ENCODE measurements at regions not wholly inside any gene's neighbourhood (a gene's known extent, or its start where the extent isn't known, plus 50 kb on each side); places are given as distances from the start of the nearest gene placed in this dataset.

DNA sequence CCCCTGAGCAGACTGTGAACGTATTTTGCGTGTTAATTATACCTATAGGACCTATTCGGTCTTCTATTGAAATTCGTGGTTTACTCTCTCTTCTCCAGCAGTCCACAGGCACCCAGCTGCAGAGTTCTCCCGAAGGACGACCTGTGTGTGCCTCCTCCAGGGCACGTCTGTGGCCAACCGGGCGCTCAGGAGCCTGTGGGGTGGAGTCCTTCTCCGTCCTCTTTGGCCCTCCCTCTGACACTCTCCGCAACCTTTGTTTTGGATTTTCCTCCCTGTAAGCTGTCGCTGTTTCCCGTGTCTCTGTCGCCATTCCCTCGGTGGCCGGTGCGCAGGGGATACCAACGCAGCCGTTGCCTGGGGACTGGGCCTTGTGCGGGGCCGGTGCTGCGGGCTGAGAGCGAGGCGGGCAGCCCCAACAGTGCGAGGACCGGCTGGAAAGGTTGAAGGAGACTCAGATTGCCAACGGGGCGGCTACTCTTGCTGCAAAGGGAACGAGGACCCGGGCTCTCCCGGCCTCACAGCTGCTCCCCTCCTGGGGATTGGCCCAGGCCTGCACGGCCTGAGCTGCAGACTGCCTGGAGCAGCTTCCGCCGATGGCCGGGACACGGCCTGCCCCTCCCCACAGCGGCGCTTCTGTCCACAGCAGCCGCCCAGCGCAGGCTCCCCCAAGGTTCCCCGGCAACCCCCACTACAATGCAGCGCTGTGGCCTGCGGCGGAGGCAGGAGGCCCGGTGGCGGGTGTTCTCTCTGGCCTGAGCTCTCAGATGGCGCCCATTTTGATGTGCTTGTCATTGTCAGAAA is 221.0 kb downstream of the MTX2 start:
- intact Hi-C loops (cut with micrococcal nuclease; ENCODE audit: unreplicated experiment) (no loop called here), in situ Hi-C loops (cut with HindIII; ENCODE audit: low pct_unique_long_range_greater_than_20kb, low sequenced_read_pairs) (no loop called here)
- CTCF ChIA-PET, result no interaction called here
- no peaks in the 10 kb centered on the region for H3K36me3 ChIP-seq (ENCODE audit: control insufficient read depth, insufficient read depth, low read length)
- POLR2A ChIA-PET, result no interaction called here
- no TSS peak for BruUV-seq (replicated peaks)
- no peak overlapping the region for H3K4me3 ChIP-seq (ENCODE audit: low read depth in 2 of 2, low read length in 2 of 2)
- H3K27ac ChIP-seq (ENCODE audit: low read length), result no peak overlapping the region
- ATAC-seq (no peak), DNase-seq (ENCODE audit: low read depth, low spot score) (no peak)
- no peaks in the 10 kb centered on the region for H3K4me1 ChIP-seq (ENCODE audit: control insufficient read depth, insufficient read depth, low read length)
- H3K27me3 ChIP-seq (ENCODE audit: control insufficient read depth, insufficient read depth, low read length), result no peaks in the 10 kb centered on the region
- TF ChIP-seq POLR2AphosphoS5 (IDR thresholded peaks at IDR 0.05; ENCODE audit: low read depth, low read length), result no peak
- TF ChIP-seq TCF7L2 (IDR thresholded peaks at IDR 0.05; ENCODE audit: low read depth, low read length), result no peak
- no peak for TF ChIP-seq SIN3A (IDR thresholded peaks at IDR 0.05; ENCODE audit: borderline replicate concordance, insufficient read depth, low read depth, low read length)
- no peak for TF ChIP-seq CTCF (IDR thresholded peaks at IDR 0.05)
- TF ChIP-seq, protein P1, sequence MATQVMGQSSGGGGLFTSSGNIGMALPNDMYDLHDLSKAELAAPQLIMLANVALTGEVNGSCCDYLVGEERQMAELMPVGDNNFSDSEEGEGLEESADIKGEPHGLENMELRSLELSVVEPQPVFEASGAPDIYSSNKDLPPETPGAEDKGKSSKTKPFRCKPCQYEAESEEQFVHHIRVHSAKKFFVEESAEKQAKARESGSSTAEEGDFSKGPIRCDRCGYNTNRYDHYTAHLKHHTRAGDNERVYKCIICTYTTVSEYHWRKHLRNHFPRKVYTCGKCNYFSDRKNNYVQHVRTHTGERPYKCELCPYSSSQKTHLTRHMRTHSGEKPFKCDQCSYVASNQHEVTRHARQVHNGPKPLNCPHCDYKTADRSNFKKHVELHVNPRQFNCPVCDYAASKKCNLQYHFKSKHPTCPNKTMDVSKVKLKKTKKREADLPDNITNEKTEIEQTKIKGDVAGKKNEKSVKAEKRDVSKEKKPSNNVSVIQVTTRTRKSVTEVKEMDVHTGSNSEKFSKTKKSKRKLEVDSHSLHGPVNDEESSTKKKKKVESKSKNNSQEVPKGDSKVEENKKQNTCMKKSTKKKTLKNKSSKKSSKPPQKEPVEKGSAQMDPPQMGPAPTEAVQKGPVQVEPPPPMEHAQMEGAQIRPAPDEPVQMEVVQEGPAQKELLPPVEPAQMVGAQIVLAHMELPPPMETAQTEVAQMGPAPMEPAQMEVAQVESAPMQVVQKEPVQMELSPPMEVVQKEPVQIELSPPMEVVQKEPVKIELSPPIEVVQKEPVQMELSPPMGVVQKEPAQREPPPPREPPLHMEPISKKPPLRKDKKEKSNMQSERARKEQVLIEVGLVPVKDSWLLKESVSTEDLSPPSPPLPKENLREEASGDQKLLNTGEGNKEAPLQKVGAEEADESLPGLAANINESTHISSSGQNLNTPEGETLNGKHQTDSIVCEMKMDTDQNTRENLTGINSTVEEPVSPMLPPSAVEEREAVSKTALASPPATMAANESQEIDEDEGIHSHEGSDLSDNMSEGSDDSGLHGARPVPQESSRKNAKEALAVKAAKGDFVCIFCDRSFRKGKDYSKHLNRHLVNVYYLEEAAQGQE (IDR thresholded peaks at IDR 0.05; ENCODE audit: insufficient read depth in 1 of 2, low read depth in 2 of 2, low read length in 1 of 2), result no peak
- H3K9me3 ChIP-seq (ENCODE audit: control insufficient read depth, insufficient read depth, low read depth, low read length), result no peaks in the 10 kb centered on the region

GRCh38 chr2:176491172-176491904 is 222.1 kb downstream of the MTX2 start:
- no peaks in the 10 kb centered on the region for H3K36me3 ChIP-seq (ENCODE audit: control insufficient read depth, insufficient read depth, low read length)
- no peaks in the 10 kb centered on the region for H3K9me3 ChIP-seq (ENCODE audit: control insufficient read depth, insufficient read depth, low read depth, low read length)
- ChIA-PET POLR2A (no interaction called here), CTCF (no interaction called here)
- intact Hi-C loops (cut with micrococcal nuclease; ENCODE audit: unreplicated experiment), result no loop called here
- DNase-seq (ENCODE audit: low read depth, low spot score) (no peak), ATAC-seq (no peak)
- no peak overlapping the region for H3K27ac ChIP-seq (ENCODE audit: low read length)
- no peaks in the 10 kb centered on the region for H3K27me3 ChIP-seq (ENCODE audit: control insufficient read depth, insufficient read depth, low read length)
- no peaks in the 10 kb centered on the region for H3K4me1 ChIP-seq (ENCODE audit: control insufficient read depth, insufficient read depth, low read length)
- no peak overlapping the region for H3K4me3 ChIP-seq (ENCODE audit: low read depth in 2 of 2, low read length in 2 of 2)
- in situ Hi-C loops (cut with HindIII; ENCODE audit: low pct_unique_long_range_greater_than_20kb, low sequenced_read_pairs), result no loop called here
- TF ChIP-seq SIN3A (IDR thresholded peaks at IDR 0.05; ENCODE audit: borderline replicate concordance, insufficient read depth, low read depth, low read length) (no peak), CTCF (IDR thresholded peaks at IDR 0.05) (no peak), TCF7L2 (IDR thresholded peaks at IDR 0.05; ENCODE audit: low read depth, low read length) (no peak), POLR2AphosphoS5 (IDR thresholded peaks at IDR 0.05; ENCODE audit: low read depth, low read length) (no peak)
- TF ChIP-seq, protein P1 (IDR thresholded peaks at IDR 0.05; ENCODE audit: insufficient read depth in 1 of 2, low read depth in 2 of 2, low read length in 1 of 2), result no peak
- no TSS peak for BruUV-seq (replicated peaks)
